VCaP (cell line): ENCODE measurements at regions not wholly inside any gene's neighbourhood (a gene's known extent, or its start where the extent isn't known, plus 50 kb on each side); places are given as distances from the start of the nearest gene placed in this dataset.
"Not testable (repeated sequence)": the region's sequence is repeated elsewhere in the genome, so short reads cannot be mapped to it uniquely, and the experiment has no call there.

Experiments
- H3K27ac ChIP-seq: fragments of 450-650 bp; 2 replicates; pipeline ENCODE4 v1.5.1; 2017
- CTCF ChIP-seq: fragments of 450-650 bp; conservative IDR thresholded peaks from 2 replicates; pipeline ENCODE4 v1.5.1; 2017; ENCODE audit warnings: mild to moderate bottlenecking, moderate library complexity

DNA sequence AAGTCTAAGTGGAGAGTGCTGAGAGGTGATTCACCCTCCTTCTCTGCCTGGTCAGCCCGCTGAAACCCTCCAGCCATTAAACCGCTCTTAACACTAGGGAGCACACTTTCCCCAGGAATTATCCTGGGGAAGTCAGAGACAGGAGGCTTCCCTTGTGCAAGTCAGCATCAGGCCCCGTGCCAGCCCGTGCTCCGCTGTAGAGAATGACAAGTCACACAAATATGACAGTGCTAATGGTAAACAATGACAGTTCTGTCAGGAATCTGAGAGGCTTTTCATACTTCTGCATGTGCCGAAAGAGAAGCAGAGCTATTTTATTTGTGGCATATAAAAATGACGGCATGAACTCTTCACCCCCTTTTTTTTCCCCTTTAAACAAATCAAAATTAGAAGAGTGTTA, 816.9 kb upstream of the SLC10A2 start:
- H3K27ac ChIP-seq = peak overlapping the region; percentile 83
- peak; percentile 86 for TF ChIP-seq CTCF

GRCh38 chr13:103880146-103880545, 813.9 kb upstream of the SLC10A2 start:
- H3K27ac ChIP-seq = not testable (repeated sequence)

DNA sequence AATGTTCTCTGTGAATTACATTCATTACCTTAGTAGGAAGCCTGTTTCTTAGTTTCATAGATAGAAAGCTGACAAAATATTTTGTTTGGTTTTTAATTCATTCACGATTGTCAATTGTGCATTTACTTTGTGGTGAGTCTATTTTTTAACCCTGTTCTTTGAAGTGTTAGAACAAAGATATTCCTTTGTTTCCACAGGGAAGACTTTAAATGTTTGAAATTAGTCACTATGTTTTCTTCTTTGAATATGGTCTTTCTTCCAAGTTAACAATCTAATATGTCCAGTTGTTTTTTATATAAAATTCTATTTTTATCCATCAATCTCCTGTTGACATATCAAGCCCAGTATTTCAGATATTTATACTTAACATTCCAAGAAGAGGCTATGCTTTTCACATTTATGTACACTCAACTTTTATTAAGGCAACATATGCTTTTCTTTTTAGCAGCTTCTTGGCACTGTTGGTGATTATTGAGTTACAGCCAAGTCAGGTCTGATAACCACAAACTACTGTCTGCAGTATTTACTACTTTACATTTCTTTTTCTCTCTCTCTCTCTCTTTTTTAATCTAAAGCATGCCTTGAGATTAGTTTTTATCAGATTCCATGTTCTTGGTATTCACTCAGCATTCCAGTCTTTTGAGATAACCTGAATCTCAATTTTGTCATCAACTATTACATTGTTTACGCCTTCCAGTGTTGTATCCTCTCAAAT, 812.8 kb upstream of the SLC10A2 start:
- no peak overlapping the region for H3K27ac ChIP-seq
- no peak for TF ChIP-seq CTCF

GRCh38 chr13:103876571-103876970, 810.4 kb upstream of the SLC10A2 start:
- H3K27ac ChIP-seq = no peak overlapping the region
- TF ChIP-seq CTCF = no peak

DNA sequence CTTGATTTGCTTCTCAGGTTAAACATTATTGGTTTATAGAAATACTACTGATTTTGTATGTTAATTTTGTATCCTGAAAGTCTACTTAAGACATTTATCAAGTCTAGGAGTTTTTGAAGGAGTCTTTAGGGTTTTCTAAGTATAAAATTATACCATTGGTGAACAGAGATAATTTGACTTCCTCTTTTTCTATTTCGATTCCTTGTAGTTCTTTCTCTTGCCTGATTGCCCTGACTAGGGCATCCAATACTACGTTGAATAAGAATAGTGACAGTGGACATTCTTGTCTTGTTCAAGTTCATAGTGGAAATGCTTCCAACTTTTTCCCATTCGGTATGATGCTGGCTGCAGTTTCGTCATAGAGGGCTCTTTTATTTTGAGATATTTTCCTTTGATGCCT, 807.5 kb upstream of the SLC10A2 start:
- TF ChIP-seq CTCF = no peak
- no peak overlapping the region for H3K27ac ChIP-seq

GRCh38 chr13:103866048-103866447, 799.8 kb upstream of the SLC10A2 start:
- TF ChIP-seq CTCF = no peak
- no peak overlapping the region for H3K27ac ChIP-seq

GRCh38 chr13:103862525-103862924, 796.3 kb upstream of the SLC10A2 start:
- no peak overlapping the region for H3K27ac ChIP-seq
- no peak for TF ChIP-seq CTCF

- no peak overlapping the region for H3K27ac ChIP-seq
- no peak for TF ChIP-seq CTCF
Observed at GRCh38 chr13:103859952-103860351, 793.7 kb upstream of the SLC10A2 start.
